ENCODE measurements at regions not wholly inside any gene's neighbourhood (a gene's known extent, or its start where the extent isn't known, plus 50 kb on each side); places are given as distances from the start of the nearest gene placed in this dataset.

DNA sequence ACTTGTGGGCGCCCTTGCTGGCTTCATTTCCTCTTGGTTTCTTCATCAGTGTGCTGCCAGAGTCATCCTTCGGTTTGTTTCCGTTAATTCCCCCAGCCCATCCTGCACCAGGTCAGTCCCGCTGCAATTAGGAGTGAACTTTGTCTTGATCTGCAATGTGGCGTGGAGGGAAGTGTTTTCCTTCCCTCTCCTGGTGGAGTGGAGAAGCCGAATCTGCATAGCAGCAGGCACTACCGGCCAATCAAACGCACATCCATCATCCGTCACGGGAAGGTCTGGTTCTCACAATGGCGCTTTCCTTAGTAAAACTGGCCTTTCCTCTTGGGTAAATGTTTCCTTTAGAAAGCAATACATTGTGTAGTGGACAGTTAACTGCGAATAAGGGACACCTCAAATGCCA, 337.5 kb downstream of the CXCL12 start:
- peaks cover 0 to 2% (median 0%) of the 10 kb centered on the region in 4 donors for H3K9me3 ChIP-seq (ENCODE audit: control insufficient read depth in 4 of 4, low read length in 3 of 4)
- H3K4me3 ChIP-seq (ENCODE audit: low read depth in 1 of 3, low read length in 3 of 3): no peak overlapping the region
- no peak for DNase-seq (ENCODE audit: low spot score)
- no peaks in the 10 kb centered on the region for H3K4me1 ChIP-seq (ENCODE audit: control insufficient read depth in 4 of 4, insufficient read depth in 4 of 4, low read length in 3 of 4)
- 64% methylated on average over 12 of the region's 12 CpGs for WGBS
- no peaks in the 10 kb centered on the region for H3K36me3 ChIP-seq (ENCODE audit: control insufficient read depth in 4 of 4, insufficient read depth in 3 of 4, low read depth in 1 of 4, low read length in 3 of 4)
- H3K27me3 ChIP-seq (ENCODE audit: control insufficient read depth in 4 of 4, insufficient read depth in 4 of 4, low read length in 3 of 4): no peaks in the 10 kb centered on the region
- peak in 1 of 2 donors; percentile 41 for TF ChIP-seq RAD21 (IDR thresholded peaks at IDR 0.05)
- TF ChIP-seq YY1 (IDR thresholded peaks at IDR 0.05): no peak
- no peak for TF ChIP-seq HNF4G (IDR thresholded peaks at IDR 0.05)
- TF ChIP-seq RXRA (IDR thresholded peaks at IDR 0.05): no peak
- TF ChIP-seq NR2F2 (IDR thresholded peaks at IDR 0.05): peak; percentile 63
- TF ChIP-seq, protein P1, sequence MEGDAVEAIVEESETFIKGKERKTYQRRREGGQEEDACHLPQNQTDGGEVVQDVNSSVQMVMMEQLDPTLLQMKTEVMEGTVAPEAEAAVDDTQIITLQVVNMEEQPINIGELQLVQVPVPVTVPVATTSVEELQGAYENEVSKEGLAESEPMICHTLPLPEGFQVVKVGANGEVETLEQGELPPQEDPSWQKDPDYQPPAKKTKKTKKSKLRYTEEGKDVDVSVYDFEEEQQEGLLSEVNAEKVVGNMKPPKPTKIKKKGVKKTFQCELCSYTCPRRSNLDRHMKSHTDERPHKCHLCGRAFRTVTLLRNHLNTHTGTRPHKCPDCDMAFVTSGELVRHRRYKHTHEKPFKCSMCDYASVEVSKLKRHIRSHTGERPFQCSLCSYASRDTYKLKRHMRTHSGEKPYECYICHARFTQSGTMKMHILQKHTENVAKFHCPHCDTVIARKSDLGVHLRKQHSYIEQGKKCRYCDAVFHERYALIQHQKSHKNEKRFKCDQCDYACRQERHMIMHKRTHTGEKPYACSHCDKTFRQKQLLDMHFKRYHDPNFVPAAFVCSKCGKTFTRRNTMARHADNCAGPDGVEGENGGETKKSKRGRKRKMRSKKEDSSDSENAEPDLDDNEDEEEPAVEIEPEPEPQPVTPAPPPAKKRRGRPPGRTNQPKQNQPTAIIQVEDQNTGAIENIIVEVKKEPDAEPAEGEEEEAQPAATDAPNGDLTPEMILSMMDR (IDR thresholded peaks at IDR 0.05; ENCODE audit: low read depth, low read length, missing input control): no peak
- TF ChIP-seq, protein P2, sequence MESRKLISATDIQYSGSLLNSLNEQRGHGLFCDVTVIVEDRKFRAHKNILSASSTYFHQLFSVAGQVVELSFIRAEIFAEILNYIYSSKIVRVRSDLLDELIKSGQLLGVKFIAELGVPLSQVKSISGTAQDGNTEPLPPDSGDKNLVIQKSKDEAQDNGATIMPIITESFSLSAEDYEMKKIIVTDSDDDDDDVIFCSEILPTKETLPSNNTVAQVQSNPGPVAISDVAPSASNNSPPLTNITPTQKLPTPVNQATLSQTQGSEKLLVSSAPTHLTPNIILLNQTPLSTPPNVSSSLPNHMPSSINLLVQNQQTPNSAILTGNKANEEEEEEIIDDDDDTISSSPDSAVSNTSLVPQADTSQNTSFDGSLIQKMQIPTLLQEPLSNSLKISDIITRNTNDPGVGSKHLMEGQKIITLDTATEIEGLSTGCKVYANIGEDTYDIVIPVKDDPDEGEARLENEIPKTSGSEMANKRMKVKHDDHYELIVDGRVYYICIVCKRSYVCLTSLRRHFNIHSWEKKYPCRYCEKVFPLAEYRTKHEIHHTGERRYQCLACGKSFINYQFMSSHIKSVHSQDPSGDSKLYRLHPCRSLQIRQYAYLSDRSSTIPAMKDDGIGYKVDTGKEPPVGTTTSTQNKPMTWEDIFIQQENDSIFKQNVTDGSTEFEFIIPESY (IDR thresholded peaks at IDR 0.05): no peak
- H3K27ac ChIP-seq (ENCODE audit: low read depth in 1 of 2, low read length in 2 of 2): no peak overlapping the region
- H3K9ac ChIP-seq (ENCODE audit: low read depth in 1 of 2, low read length in 2 of 2): no peak overlapping the region

DNA sequence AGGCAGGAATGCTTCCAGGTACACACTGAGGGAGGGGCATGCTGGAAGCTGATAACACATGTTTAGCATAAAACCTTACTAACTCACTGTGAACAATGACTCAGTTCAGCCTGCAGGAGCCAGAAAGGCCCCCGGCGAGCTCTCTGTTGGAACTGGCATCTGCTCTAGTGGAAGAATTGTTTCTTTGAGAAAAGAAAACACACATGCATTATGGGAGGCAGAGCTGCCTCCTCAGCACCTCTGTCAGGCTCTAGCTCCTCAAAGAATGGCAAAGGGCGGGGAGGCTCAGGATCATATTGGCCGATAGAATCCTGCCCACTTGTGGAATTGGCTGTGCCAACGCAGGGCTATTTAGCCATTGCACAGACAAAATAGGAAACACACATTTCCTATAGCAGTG, 338.3 kb downstream of the CXCL12 start:
- TF ChIP-seq TAF1 (conservative IDR thresholded peaks at IDR 0.05) (no peak), YY1 (IDR thresholded peaks at IDR 0.05) (no peak), HNF4G (IDR thresholded peaks at IDR 0.05) (no peak), SP1 (IDR thresholded peaks at IDR 0.05) (no peak), HNF4A (conservative IDR thresholded peaks at IDR 0.05) (no peak), FOXA2 (IDR thresholded peaks at IDR 0.05) (no peak), NR2F2 (IDR thresholded peaks at IDR 0.05) (no peak)
- TF ChIP-seq, protein P1 (IDR thresholded peaks at IDR 0.05; ENCODE audit: low read depth, low read length, missing input control): no peak
- TF ChIP-seq, protein P3, sequence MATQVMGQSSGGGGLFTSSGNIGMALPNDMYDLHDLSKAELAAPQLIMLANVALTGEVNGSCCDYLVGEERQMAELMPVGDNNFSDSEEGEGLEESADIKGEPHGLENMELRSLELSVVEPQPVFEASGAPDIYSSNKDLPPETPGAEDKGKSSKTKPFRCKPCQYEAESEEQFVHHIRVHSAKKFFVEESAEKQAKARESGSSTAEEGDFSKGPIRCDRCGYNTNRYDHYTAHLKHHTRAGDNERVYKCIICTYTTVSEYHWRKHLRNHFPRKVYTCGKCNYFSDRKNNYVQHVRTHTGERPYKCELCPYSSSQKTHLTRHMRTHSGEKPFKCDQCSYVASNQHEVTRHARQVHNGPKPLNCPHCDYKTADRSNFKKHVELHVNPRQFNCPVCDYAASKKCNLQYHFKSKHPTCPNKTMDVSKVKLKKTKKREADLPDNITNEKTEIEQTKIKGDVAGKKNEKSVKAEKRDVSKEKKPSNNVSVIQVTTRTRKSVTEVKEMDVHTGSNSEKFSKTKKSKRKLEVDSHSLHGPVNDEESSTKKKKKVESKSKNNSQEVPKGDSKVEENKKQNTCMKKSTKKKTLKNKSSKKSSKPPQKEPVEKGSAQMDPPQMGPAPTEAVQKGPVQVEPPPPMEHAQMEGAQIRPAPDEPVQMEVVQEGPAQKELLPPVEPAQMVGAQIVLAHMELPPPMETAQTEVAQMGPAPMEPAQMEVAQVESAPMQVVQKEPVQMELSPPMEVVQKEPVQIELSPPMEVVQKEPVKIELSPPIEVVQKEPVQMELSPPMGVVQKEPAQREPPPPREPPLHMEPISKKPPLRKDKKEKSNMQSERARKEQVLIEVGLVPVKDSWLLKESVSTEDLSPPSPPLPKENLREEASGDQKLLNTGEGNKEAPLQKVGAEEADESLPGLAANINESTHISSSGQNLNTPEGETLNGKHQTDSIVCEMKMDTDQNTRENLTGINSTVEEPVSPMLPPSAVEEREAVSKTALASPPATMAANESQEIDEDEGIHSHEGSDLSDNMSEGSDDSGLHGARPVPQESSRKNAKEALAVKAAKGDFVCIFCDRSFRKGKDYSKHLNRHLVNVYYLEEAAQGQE (IDR thresholded peaks at IDR 0.05): no peak
- Histone ChIP-seq H3K4me3 (ENCODE audit: low read depth in 1 of 3, low read length in 3 of 3) (no peak overlapping the region), H3K4me1 (ENCODE audit: control insufficient read depth in 4 of 4, insufficient read depth in 4 of 4, low read length in 3 of 4) (no peaks in the 10 kb centered on the region), H3K9ac (ENCODE audit: low read depth in 1 of 2, low read length in 2 of 2) (no peak overlapping the region), H3K36me3 (ENCODE audit: control insufficient read depth in 4 of 4, insufficient read depth in 3 of 4, low read depth in 1 of 4, low read length in 3 of 4) (no peaks in the 10 kb centered on the region), H3K27ac (ENCODE audit: low read depth in 1 of 2, low read length in 2 of 2) (no peak overlapping the region), H3K9me3 (ENCODE audit: control insufficient read depth in 4 of 4, low read length in 3 of 4) (peaks cover 0 to 2% (median 0%) of the 10 kb centered on the region in 4 donors), H3K27me3 (ENCODE audit: control insufficient read depth in 4 of 4, insufficient read depth in 4 of 4, low read length in 3 of 4) (no peaks in the 10 kb centered on the region)
- no peak for DNase-seq (ENCODE audit: low spot score)
- WGBS: 76% methylated on average over 5 of the region's 5 CpGs

Data from liver (tissue), 8 donors.